GM23248 (cell line): ENCODE measurements at regions not wholly inside any gene's neighbourhood (a gene's known extent, or its start where the extent isn't known, plus 50 kb on each side); places are given as distances from the start of the nearest gene placed in this dataset.

Experiments
- DNase-seq: peaks from one replicate; pipeline ENCODE4 v3.0.0-alpha.2; 2015
- H2AFZ ChIP-seq: fragments of 200-600 bp; sonication (generic); 2 replicates; pipeline ENCODE4 v1.6.1; 2016; ENCODE audit warnings: antibody characterized with exemption
- H3F3A ChIP-seq: fragments of 200-600 bp; sonication (generic); 2 replicates; pipeline ENCODE4 v1.6.1; 2016; ENCODE audit warnings: mild to moderate bottlenecking, antibody characterized with exemption, mixed run types; ENCODE audit not compliant: insufficient read depth
- H3K27ac ChIP-seq: fragments of 200-600 bp; sonication (generic); 2 replicates; pipeline ENCODE4 v1.5.1; 2016; ENCODE audit warnings: mild to moderate bottlenecking
- H3K27me3 ChIP-seq: fragments of 200-600 bp; sonication (generic); replicated peaks from 2 replicates; pipeline ENCODE4 v1.6.1; 2016; ENCODE audit warnings: mild to moderate bottlenecking; ENCODE audit not compliant: insufficient read depth
- H3K36me3 ChIP-seq: fragments of 200-600 bp; sonication (generic); 2 replicates; pipeline ENCODE4 v1.6.1; 2016; ENCODE audit warnings: low read depth, mild to moderate bottlenecking
- H3K4me1 ChIP-seq: fragments of 200-600 bp; sonication (generic); 2 replicates; pipeline ENCODE4 v1.6.1; 2016; ENCODE audit warnings: mild to moderate bottlenecking; ENCODE audit not compliant: insufficient read depth
- H3K4me2 ChIP-seq: fragments of 200-600 bp; sonication (generic); one replicate; pipeline ENCODE4 v1.6.1; 2016; ENCODE audit warnings: mild to moderate bottlenecking; ENCODE audit not compliant: unreplicated experiment
- H3K4me3 ChIP-seq: fragments of 200-600 bp; sonication (generic); 2 replicates; pipeline ENCODE4 v1.5.1; 2016; ENCODE audit warnings: mild to moderate bottlenecking
- H3K79me2 ChIP-seq: fragments of 200-600 bp; sonication (generic); 2 replicates; pipeline ENCODE4 v1.6.1; 2016; ENCODE audit warnings: mild to moderate bottlenecking; ENCODE audit not compliant: insufficient read depth
- H3K9ac ChIP-seq: fragments of 200-600 bp; sonication (generic); 2 replicates; pipeline ENCODE4 v1.6.1; 2016; ENCODE audit warnings: mild to moderate bottlenecking
- H3K9me2 ChIP-seq: fragments of 200-600 bp; sonication (generic); 2 replicates; pipeline ENCODE4 v1.6.1; 2016; ENCODE audit warnings: mixed run types, mild to moderate bottlenecking, moderate library complexity; ENCODE audit not compliant: insufficient read depth
- H3K9me3 ChIP-seq: fragments of 200-600 bp; sonication (generic); one replicate; pipeline ENCODE4 v1.6.1; 2017; ENCODE audit warnings: low read depth
- H4K20me1 ChIP-seq: fragments of 200-600 bp; sonication (generic); 2 replicates; pipeline ENCODE4 v1.6.0; 2016; ENCODE audit not compliant: insufficient read depth
- EZH2 ChIP-seq: fragments of 200-600 bp; sonication (generic); IDR thresholded peaks from 2 replicates; pipeline ENCODE4 v1.6.1; 2018; ENCODE audit warnings: antibody characterized with exemption, mild to moderate bottlenecking; ENCODE audit not compliant: insufficient read depth, poor library complexity, severe bottlenecking
- EZH2phosphoT487 ChIP-seq: fragments of 200-600 bp; sonication (generic); IDR thresholded peaks from 2 replicates; pipeline ENCODE4 v1.6.1; 2018; ENCODE audit warnings: antibody characterized with exemption, moderate library complexity, mild to moderate bottlenecking, low read depth; ENCODE audit not compliant: insufficient read depth
- WGBS, 2 experiments: methylation state at CpG; one replicate each; pipeline ENCODE4 v1.1.6; 2015 to 2017; ENCODE audit warnings: low lambda C conversion rate in 2 of 2, low coverage in 1 of 2; ENCODE audit errors: missing lambda C conversion rate in 2 of 2; 5-methylcytosine and 5-hydroxymethylcytosine counted together
- in situ Hi-C: fragments of 300-500 bp; cut with MboI; formaldehyde crosslinking; loops from 2 replicates; pipeline ENCODE4 v1.15.0; 2020

DNA sequence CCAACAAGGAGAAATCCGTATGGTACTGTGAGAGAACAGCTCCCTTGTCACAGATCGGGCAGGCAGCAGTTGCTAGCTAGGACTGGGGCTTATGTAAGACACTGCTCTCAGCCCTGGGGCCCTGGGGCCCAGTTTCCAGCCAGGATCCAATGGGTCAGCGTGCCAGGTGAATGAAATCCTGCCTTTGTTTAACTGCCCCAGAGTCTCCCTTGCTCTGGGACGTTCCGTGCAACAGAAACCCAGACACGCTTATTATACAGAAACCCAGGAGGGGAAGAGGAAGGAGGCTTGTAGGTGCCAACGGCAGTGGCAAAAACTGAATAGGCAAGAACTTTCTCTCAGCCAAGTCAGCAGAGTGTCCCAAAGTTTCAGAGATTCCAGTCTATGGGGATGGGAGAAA is 110.6 kb downstream of the DIO2 start:
- Histone ChIP-seq H2AFZ (no peak overlapping the region), H3K4me2 (no peak overlapping the region), H3K27me3 (no peaks in the 10 kb centered on the region; the same call in 1 of the 2 replicates), H4K20me1 (no peaks in the 10 kb centered on the region), H3K9me2 (no peaks in the 10 kb centered on the region), H3K79me2 (no peaks in the 10 kb centered on the region), H3F3A (peaks cover 6% of the 10 kb centered on the region; the same call in 1 of the 2 replicates), H3K4me3 (no peak overlapping the region), H3K4me1 (0 out of 2 replicates have a peak, but pooled peaks cover 5% of the 10 kb centered on the region), H3K9me3 (no peaks in the 10 kb centered on the region), H3K36me3 (no peaks in the 10 kb centered on the region), H3K9ac (no peak overlapping the region), H3K27ac (no peak overlapping the region)
- TF ChIP-seq EZH2phosphoT487 (no peak), EZH2 (no peak)
- in situ Hi-C loops: no loop called here
- WGBS, 2 experiments: 74 to 81% methylated on average over 7 of the region's 7 CpGs
- no peak for DNase-seq

- Histone ChIP-seq H3K27ac (peak overlapping the region; percentile 33; the same call in 1 of the 2 replicates), H4K20me1 (no peaks in the 10 kb centered on the region), H3K4me1 (0 out of 2 replicates have a peak, but pooled peaks cover 5% of the 10 kb centered on the region), H3K9ac (no peak overlapping the region), H3F3A (peaks cover 11% of the 10 kb centered on the region; the same call in 1 of the 2 replicates), H3K4me3 (no peak overlapping the region), H3K9me2 (no peaks in the 10 kb centered on the region), H3K4me2 (no peak overlapping the region), H3K36me3 (no peaks in the 10 kb centered on the region), H3K27me3 (no peaks in the 10 kb centered on the region; the same call in 1 of the 2 replicates), H2AFZ (no peak overlapping the region), H3K9me3 (no peaks in the 10 kb centered on the region), H3K79me2 (no peaks in the 10 kb centered on the region)
- TF ChIP-seq EZH2phosphoT487: no peak
- TF ChIP-seq EZH2: no peak
- in situ Hi-C loops: no loop called here
- 28 to 32% methylated on average over 4 of the region's 4 CpGs for WGBS, 2 experiments
- DNase-seq: peak; percentile 74
Observed at GRCh38 chr14:80095623-80096022, 115.7 kb downstream of the DIO2 start.

- Histone ChIP-seq H3K4me2 (no peak overlapping the region), H3K79me2 (no peaks in the 10 kb centered on the region), H3F3A (no peaks in the 10 kb centered on the region), H3K9me3 (no peaks in the 10 kb centered on the region), H3K27ac (no peak overlapping the region), H3K9ac (no peak overlapping the region), H4K20me1 (no peaks in the 10 kb centered on the region), H3K9me2 (no peaks in the 10 kb centered on the region), H3K27me3 (no peaks in the 10 kb centered on the region), H3K4me3 (no peak overlapping the region), H3K36me3 (no peaks in the 10 kb centered on the region), H2AFZ (no peak overlapping the region), H3K4me1 (no peaks in the 10 kb centered on the region)
- 41 to 69% methylated on average over 1 of the region's 1 CpG for WGBS, 2 experiments
- TF ChIP-seq EZH2 (no peak), EZH2phosphoT487 (no peak)
- in situ Hi-C loops: no loop called here
- DNase-seq: no peak
Observed at GRCh38 chr14:80087411-80087810, 123.9 kb downstream of the DIO2 start.

GRCh38 chr14:80084196-80084595 is 127.1 kb downstream of the DIO2 start:
- H3F3A ChIP-seq: no peaks in the 10 kb centered on the region
- H3K9me2 ChIP-seq: no peaks in the 10 kb centered on the region
- no peaks in the 10 kb centered on the region for H3K9me3 ChIP-seq
- H4K20me1 ChIP-seq: no peaks in the 10 kb centered on the region
- H2AFZ ChIP-seq: no peak overlapping the region
- H3K4me1 ChIP-seq: no peaks in the 10 kb centered on the region
- H3K79me2 ChIP-seq: no peaks in the 10 kb centered on the region
- 41 to 42% methylated on average over 2 of the region's 2 CpGs for WGBS, 2 experiments
- in situ Hi-C loops: no loop called here
- no peak for DNase-seq
- no peak overlapping the region for H3K4me3 ChIP-seq
- H3K27me3 ChIP-seq: no peaks in the 10 kb centered on the region
- no peak overlapping the region for H3K4me2 ChIP-seq
- no peak overlapping the region for H3K27ac ChIP-seq
- TF ChIP-seq EZH2phosphoT487: no peak
- TF ChIP-seq EZH2: no peak
- H3K9ac ChIP-seq: no peak overlapping the region
- H3K36me3 ChIP-seq: no peaks in the 10 kb centered on the region

DNA sequence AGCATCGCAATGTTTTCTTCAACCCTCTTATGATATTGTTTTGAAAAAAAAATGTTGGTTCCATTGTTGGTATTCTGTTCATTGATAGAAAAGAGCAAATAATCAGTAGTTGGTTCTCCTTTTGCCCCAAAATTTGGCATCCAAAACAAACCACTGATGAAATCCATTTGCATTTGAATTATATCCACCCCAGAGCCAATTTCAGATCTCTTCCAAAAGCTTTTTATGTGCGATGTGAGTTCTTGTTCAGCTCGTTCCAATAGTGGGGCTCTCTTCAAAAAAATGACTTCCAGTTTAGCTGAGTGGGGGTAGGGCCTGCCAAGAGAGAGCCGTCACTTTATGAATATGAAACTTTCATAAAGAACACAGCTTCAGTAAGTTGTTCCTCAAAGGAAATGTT is 130.7 kb downstream of the DIO2 start:
- TF ChIP-seq EZH2phosphoT487 (no peak), EZH2 (no peak)

More for the DNA sequence above, 130.7 kb downstream of the DIO2 start:
- H3K9me3 ChIP-seq: no peaks in the 10 kb centered on the region
- no peak overlapping the region for H2AFZ ChIP-seq
- H3K36me3 ChIP-seq: no peaks in the 10 kb centered on the region
- no peak overlapping the region for H3K27ac ChIP-seq
- WGBS, 2 experiments: 51 to 58% methylated on average over 4 of the region's 4 CpGs
- H3F3A ChIP-seq: no peaks in the 10 kb centered on the region
- H3K9ac ChIP-seq: no peak overlapping the region
- no peaks in the 10 kb centered on the region for H3K9me2 ChIP-seq
- H3K4me1 ChIP-seq: no peaks in the 10 kb centered on the region
- no peak overlapping the region for H3K4me3 ChIP-seq
- no peaks in the 10 kb centered on the region for H4K20me1 ChIP-seq
- DNase-seq: no peak
- no peak overlapping the region for H3K4me2 ChIP-seq
- in situ Hi-C loops: no loop called here
- no peaks in the 10 kb centered on the region for H3K27me3 ChIP-seq
- H3K79me2 ChIP-seq: no peaks in the 10 kb centered on the region
